H4 (cell line): ENCODE measurements at regions not wholly inside any gene's neighbourhood (a gene's known extent, or its start where the extent isn't known, plus 50 kb on each side); places are given as distances from the start of the nearest gene placed in this dataset.
"Not testable (repeated sequence)": the region's sequence is repeated elsewhere in the genome, so short reads cannot be mapped to it uniquely, and the experiment has no call there.

Source experiments
- DNase-seq: peaks from one replicate; pipeline ENCODE4 v3.0.0-alpha.2; 2015; ENCODE audit warnings: low spot score

DNA sequence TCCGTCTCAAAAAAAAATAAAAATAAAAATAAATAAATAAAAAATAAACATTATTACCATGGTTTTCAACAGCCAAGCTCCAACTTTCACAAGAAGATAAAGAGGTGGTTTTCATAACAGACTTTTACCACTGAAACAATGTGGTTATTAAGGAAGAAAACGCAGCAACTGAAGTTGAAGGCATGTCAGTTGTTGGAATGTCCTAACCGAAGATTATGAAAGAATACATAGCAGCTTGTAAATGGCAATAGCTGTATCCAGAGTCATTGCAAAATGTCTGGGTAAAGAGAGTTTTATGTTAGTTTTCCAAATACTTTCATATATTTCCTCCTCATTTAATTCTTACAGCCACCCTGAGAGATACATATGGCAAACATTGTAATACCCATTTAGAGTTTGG is 161.6 kb upstream of the MARCKS start:
- peak; percentile 35 for DNase-seq

DNA sequence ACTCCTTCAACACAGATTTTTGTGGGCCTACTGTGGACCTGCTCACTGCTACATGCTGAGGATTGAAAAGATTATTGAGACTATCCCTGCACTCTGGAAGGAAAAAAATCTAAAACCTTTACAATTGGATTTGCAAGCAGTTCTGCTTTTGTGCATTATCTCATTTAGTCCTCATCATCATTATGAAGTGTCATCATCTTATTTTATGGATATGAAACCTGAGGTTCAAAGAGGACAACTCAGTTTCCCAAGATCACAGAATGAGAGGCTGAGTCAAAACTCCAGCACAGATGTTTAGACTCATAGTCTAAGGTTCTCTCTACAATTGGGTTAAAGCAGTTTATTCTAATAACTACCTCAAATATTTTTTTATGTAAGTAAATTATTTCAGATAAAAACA is 160.2 kb upstream of the MARCKS start:
- DNase-seq = no peak

- peak; percentile 82 for DNase-seq
Measured at GRCh38 chr6:113697632-113698410, 159.3 kb upstream of the MARCKS start.

GRCh38 chr6:113699239-113699638 is 157.9 kb upstream of the MARCKS start:
- DNase-seq = no peak

DNA sequence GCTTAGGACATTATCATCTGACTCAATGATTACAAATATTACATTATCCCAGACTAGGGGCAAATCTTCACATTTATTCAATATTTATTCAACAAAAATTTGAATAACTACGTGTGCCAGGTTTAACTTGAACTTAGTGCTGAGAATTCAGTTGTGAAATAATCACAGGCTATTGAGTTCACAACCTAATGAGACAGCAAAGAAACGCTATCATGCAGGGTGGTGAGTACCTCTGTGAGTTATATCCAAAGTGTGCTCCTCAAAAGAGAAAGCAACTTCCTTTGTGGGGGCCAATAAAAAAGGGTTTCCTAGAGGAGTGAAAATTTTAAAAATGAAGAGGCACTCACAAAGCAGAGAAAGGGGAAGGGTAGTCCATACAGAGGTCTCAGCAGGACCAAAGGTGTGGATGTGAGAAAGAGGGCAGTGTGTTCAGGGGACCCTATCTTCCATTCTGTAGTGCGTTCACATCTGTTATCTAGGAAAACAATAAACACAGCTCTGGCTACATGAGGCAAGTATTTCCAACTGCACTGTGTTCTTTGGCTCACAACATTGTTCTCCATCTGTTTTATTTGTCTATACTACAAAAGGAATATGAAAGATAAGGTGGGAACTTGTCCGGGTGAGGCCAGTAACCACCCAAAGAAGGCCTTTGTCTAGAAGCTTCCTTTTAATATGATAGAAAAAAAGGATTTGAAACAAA is 155.4 kb upstream of the MARCKS start:
- no peak for DNase-seq

GRCh38 chr6:113707194-113707593 is 150.0 kb upstream of the MARCKS start:
- no peak for DNase-seq

- no peak for DNase-seq
Measured at GRCh38 chr6:113709936-113710509, 147.1 kb upstream of the MARCKS start.

- DNase-seq = no peak
Measured at GRCh38 chr6:113713665-113714064, 143.5 kb upstream of the MARCKS start.

DNA sequence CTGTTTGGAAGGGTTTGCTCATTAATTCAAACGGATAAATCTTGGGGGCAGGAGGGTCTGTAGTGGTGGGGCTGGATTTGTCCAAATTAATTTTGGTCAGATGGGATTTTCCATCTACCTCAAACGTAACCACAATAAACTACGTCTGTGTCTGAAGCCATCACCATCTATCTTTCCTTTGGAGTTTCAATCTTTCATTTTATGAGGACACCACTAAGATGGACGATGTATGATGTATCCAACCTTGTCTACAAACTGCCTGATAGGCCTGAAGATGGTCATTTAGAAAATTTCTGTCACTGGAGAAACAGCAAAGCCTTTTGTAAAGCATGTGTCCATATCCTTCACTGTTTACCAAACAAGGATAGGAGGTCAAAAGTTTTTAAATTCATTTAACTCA is 138.6 kb upstream of the MARCKS start:
- no peak for DNase-seq

- DNase-seq = peak; percentile 13
Measured at GRCh38 chr6:113719064-113719463, 138.1 kb upstream of the MARCKS start.

GRCh38 chr6:113719545-113719944 is 137.6 kb upstream of the MARCKS start:
- DNase-seq = peak; percentile 10

GRCh38 chr6:113723182-113723581 is 134.0 kb upstream of the MARCKS start:
- DNase-seq = peak; percentile 18

DNA sequence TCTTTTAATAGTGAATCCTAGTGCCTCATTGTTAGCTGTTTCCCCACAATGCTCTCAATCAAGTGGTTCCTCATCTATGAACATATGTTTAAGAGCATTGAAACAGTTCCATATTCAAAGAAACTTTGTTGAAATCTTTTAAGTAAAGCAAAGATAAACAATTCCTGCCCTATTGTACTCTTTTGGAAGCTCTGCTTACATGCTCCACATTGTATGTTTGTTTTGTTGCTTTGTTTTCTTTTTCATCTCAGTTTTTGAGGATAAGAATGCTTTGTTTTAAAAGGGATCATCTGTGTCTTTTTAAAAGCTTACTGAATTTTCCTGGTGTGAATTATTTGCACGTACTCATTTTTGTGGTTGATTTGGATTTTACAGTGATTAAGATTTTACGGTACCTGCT is 132.2 kb upstream of the MARCKS start:
- not testable (repeated sequence) for DNase-seq

- DNase-seq = no peak
Measured at GRCh38 chr6:113731541-113731940, 125.6 kb upstream of the MARCKS start.

GRCh38 chr6:113732384-113732966 is 124.7 kb upstream of the MARCKS start:
- DNase-seq = no peak

DNA sequence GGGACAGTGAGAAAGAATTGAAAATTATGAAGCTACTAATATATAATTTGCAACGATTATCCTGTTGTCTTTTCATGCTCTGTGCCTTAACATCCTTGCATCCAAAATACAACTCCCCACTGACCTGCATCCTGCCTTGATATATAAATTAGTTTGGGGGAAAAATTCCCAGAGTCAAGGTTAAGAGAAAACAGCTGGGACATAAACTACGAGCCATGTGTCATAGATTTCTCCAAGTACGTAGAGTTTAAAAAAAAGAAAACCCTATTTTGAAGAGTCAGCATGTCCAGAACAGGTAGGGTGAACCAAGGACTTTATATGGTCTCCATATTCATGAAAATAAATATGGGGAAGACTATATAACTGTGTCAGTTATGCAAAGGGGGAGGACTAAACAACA is 123.8 kb upstream of the MARCKS start:
- DNase-seq = no peak

GRCh38 chr6:113734982-113735381 is 122.2 kb upstream of the MARCKS start:
- no peak for DNase-seq

DNA sequence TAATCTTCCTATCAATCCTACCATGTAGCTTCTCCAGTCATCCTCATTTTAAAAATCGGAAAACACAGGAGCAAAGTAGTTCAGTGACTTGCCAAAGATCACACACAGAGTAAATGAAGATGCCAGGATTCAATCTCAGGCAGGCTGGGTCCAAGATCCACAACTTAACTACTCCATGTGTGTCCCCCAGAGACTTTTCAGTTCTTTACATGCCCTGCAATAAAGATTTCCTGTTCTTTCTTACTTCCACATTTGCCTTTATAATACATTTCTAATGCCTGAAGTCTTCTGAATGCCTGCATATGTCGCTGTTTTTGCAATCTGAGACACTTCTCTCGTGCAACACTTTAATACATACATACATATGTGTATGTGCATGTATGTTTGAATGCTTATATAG is 121.7 kb upstream of the MARCKS start:
- DNase-seq = no peak

DNA sequence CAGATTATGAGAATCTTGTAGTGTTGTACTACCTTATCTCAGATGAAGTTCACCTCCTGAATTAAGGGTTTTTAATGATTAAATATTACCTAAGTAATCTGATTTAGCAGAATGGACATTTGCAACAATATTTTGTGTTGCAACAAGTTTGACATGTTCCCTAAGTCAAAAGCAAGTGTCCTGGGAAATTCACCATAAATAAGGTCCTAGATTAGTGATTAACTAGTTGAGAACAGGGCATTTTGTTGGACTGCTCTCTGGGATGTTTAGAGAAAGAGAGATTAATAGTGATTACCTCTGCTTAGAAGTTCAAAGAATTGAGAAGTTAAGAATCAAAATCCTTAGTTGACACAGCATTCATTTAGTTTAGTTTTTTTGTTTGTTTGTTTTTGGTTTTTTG is 120.2 kb upstream of the MARCKS start:
- no peak for DNase-seq

DNA sequence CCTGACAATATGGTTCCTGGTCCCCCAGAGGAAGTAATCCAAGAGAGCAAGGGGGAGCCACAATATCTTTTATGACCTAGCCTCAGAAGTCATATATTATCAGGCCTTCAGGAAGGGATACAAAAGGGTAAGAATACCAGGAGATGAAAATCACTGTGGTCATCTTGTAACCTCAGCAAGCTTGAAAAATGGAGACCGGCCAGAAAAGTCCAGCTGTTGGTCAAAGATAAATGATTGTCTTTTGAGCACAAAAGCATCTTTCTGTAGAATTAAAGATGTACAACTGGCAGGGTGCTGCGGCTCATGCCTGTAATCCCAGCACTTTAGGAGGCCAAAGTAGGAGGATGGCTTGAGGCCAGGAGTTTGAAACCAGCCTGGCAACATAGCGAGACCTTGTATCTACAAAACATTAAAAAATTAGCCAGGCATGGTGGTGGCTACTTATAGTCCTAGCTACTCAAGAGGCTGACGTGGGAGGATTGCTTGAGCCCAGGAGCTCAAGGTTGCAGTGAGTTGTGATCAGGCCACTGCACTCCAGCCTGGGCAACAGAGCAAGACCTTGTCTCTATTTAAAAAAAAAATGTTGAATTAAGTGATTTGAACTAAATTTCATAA is 118.0 kb upstream of the MARCKS start:
- no peak for DNase-seq

DNA sequence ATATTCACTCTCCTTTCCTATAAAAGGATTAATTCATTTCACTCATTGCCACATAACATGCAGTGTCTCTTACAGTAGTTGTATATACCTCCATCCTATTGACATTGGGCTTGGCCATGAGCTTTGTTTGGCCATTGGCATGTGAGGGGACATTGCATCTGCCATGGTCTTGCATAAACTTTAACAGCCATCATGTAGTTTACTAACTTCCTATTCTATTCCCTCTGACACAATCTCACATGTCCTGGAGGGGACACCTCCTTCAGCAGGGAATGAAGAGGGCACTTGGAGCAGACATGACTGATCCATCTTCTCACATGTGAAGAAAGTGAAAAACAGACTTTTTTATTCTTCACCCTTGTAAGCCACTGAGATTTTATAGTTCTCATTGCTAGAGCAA is 115.5 kb upstream of the MARCKS start:
- DNase-seq = no peak

- DNase-seq = no peak
Measured at GRCh38 chr6:113742342-113742741, 114.8 kb upstream of the MARCKS start.
